ENCODE measurements at regions not wholly inside any gene's neighbourhood (a gene's known extent, or its start where the extent isn't known, plus 50 kb on each side); places are given as distances from the start of the nearest gene placed in this dataset.

- TF ChIP-seq POLR2AphosphoS2 (conservative IDR thresholded peaks at IDR 0.05; ENCODE audit: low read length): no peak
- TF ChIP-seq NR3C1 (IDR thresholded peaks at IDR 0.05): no peak
- TF ChIP-seq FOSB (CRISPR knock-in tag; IDR thresholded peaks at IDR 0.05): no peak
- no peak for TF ChIP-seq CEBPB (IDR thresholded peaks at IDR 0.05)
- no peak for TF ChIP-seq EHF (CRISPR knock-in tag; IDR thresholded peaks at IDR 0.05)
- TF ChIP-seq CBX2 (IDR thresholded peaks at IDR 0.05; ENCODE audit: borderline replicate concordance, low read depth): no peak
- TF ChIP-seq, protein P1, sequence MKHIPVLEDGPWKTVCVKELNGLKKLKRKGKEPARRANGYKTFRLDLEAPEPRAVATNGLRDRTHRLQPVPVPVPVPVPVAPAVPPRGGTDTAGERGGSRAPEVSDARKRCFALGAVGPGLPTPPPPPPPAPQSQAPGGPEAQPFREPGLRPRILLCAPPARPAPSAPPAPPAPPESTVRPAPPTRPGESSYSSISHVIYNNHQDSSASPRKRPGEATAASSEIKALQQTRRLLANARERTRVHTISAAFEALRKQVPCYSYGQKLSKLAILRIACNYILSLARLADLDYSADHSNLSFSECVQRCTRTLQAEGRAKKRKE (CRISPR knock-in tag; IDR thresholded peaks at IDR 0.05; ENCODE audit: low read depth): no peak
- TF ChIP-seq, protein P2, sequence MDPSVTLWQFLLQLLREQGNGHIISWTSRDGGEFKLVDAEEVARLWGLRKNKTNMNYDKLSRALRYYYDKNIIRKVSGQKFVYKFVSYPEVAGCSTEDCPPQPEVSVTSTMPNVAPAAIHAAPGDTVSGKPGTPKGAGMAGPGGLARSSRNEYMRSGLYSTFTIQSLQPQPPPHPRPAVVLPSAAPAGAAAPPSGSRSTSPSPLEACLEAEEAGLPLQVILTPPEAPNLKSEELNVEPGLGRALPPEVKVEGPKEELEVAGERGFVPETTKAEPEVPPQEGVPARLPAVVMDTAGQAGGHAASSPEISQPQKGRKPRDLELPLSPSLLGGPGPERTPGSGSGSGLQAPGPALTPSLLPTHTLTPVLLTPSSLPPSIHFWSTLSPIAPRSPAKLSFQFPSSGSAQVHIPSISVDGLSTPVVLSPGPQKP (IDR thresholded peaks at IDR 0.05; ENCODE audit: low read depth, low read length): no peak
- TF ChIP-seq FOXS1 (CRISPR knock-in tag; IDR thresholded peaks at IDR 0.05): no peak
- TF ChIP-seq, protein P3, sequence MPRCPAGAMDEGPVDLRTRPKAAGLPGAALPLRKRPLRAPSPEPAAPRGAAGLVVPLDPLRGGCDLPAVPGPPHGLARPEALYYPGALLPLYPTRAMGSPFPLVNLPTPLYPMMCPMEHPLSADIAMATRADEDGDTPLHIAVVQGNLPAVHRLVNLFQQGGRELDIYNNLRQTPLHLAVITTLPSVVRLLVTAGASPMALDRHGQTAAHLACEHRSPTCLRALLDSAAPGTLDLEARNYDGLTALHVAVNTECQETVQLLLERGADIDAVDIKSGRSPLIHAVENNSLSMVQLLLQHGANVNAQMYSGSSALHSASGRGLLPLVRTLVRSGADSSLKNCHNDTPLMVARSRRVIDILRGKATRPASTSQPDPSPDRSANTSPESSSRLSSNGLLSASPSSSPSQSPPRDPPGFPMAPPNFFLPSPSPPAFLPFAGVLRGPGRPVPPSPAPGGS (IDR thresholded peaks at IDR 0.05): no peak
- no peak overlapping the region for H3K4me3 ChIP-seq
- FAIRE-seq (no peak), DNase-seq (ENCODE audit: low read depth in 1 of 2, low spot score in 1 of 2) (no peak), ATAC-seq (no peak; a peak in 1 of 6 replicates)
- no peak overlapping the region for H3K27ac ChIP-seq
- ChIA-PET CTCF (interaction anchor here (0.8 to 2.6 kb wide), 3 partner anchors 16 to 86 kb away, joined by 3 to 6 read pairs (median 4); no protein-coding TSS in a partner anchor), POLR2A (no interaction called here)
- no peak overlapping the region for H3K4me2 ChIP-seq
- H3K9me3 ChIP-seq: no peaks in the 10 kb centered on the region
- 67% methylated on average over 11 of the region's 12 CpGs for WGBS (ENCODE audit: missing lambda C conversion rate)
- no peaks in the 10 kb centered on the region for H3K4me1 ChIP-seq
These were observed 59.7 kb upstream of the BARX2 start for GRCh38 chr11:129315781-129316579.

DNA sequence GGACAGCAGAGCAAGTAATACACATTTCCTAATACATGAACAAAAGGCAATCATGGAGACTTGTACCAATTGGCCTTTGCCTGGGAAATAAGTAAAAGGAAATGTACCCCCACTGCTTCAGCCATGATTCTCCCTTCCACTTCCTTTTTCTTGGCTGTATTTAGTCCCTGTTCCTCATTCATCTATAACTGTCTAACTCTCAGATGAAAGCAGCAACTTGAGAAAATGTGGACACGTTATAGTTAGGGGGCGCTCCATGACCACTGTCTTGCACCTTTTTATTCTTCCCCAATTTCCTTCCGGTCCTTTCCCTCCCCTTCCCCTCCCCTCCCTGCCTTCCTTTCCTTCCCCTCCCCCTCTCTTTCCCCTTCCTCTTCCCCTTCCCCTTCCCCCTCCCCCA is 61.3 kb upstream of the BARX2 start:
- no peak overlapping the region for H3K4me2 ChIP-seq
- TF ChIP-seq NPAS2 (CRISPR knock-in tag; IDR thresholded peaks at IDR 0.05; ENCODE audit: borderline replicate concordance): no peak
- no peak for TF ChIP-seq JUN (IDR thresholded peaks at IDR 0.05)
- no peak for TF ChIP-seq RNF2 (IDR thresholded peaks at IDR 0.05; ENCODE audit: borderline replicate concordance, low read depth)
- TF ChIP-seq, protein P4, sequence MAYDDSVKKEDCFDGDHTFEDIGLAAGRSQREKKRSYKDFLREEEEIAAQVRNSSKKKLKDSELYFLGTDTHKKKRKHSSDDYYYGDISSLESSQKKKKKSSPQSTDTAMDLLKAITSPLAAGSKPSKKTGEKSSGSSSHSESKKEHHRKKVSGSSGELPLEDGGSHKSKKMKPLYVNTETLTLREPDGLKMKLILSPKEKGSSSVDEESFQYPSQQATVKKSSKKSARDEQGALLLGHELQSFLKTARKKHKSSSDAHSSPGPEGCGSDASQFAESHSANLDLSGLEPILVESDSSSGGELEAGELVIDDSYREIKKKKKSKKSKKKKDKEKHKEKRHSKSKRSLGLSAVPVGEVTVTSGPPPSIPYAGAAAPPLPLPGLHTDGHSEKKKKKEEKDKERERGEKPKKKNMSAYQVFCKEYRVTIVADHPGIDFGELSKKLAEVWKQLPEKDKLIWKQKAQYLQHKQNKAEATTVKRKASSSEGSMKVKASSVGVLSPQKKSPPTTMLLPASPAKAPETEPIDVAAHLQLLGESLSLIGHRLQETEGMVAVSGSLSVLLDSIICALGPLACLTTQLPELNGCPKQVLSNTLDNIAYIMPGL (CRISPR knock-in tag; IDR thresholded peaks at IDR 0.05; ENCODE audit: borderline replicate concordance): no peak
- no peak for TF ChIP-seq RAD21 (conservative IDR thresholded peaks at IDR 0.05 in 1 of 2, IDR thresholded peaks at IDR 0.05 in 1 of 2)
- TF ChIP-seq RFX5 (IDR thresholded peaks at IDR 0.05): no peak
- TF ChIP-seq, protein P5, sequence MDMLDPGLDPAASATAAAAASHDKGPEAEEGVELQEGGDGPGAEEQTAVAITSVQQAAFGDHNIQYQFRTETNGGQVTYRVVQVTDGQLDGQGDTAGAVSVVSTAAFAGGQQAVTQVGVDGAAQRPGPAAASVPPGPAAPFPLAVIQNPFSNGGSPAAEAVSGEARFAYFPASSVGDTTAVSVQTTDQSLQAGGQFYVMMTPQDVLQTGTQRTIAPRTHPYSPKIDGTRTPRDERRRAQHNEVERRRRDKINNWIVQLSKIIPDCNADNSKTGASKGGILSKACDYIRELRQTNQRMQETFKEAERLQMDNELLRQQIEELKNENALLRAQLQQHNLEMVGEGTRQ (IDR thresholded peaks at IDR 0.05): no peak
- no peak for TF ChIP-seq E2F6 (IDR thresholded peaks at IDR 0.05; ENCODE audit: borderline replicate concordance, low read depth)
- no peak for TF ChIP-seq PHF8 (IDR thresholded peaks at IDR 0.05; ENCODE audit: borderline replicate concordance, low read depth)
- no peak for TF ChIP-seq NR3C1 (IDR thresholded peaks at IDR 0.05)
- TF ChIP-seq TFCP2L1 (CRISPR knock-in tag; IDR thresholded peaks at IDR 0.05): no peak
- no peak for TF ChIP-seq POLR2A (IDR thresholded peaks at IDR 0.05; ENCODE audit: low read length)
- TF ChIP-seq MYC (IDR thresholded peaks at IDR 0.05; ENCODE audit: borderline replicate concordance, low read length): no peak
- DNase-seq (ENCODE audit: low read depth in 1 of 2, low spot score in 1 of 2) (no peak), ATAC-seq (no peak), FAIRE-seq (no peak)
- H3K27ac ChIP-seq: no peak overlapping the region
- no peaks in the 10 kb centered on the region for H3K4me1 ChIP-seq
- CTCF ChIA-PET: interaction anchor here (0.7 kb wide), 1 partner anchor 437 kb away, joined by 4 read pairs; no protein-coding TSS in a partner anchor
- H3K9me3 ChIP-seq: no peaks in the 10 kb centered on the region
- 77% methylated on average over 3 of the region's 3 CpGs for WGBS (ENCODE audit: missing lambda C conversion rate)
- POLR2A ChIA-PET: no interaction called here
- H3K4me3 ChIP-seq: no peak overlapping the region
